Uterus (tissue), 3 donors: ENCODE measurements at regions not wholly inside any gene's neighbourhood (a gene's known extent, or its start where the extent isn't known, plus 50 kb on each side); places are given as distances from the start of the nearest gene placed in this dataset.

Experiments
- DNase-seq, 2 donors: peaks; one replicate each; pipeline ENCODE4 v3.0.0-alpha.2; 2019 to 2020
- H3K27ac ChIP-seq, 2 donors: fragments of 200-600 bp; sonication (generic); 1 replicate in 1 of 2; 2 replicates in 1 of 2; pipeline ENCODE4 v1.5.1; 2016 to 2018
- H3K27me3 ChIP-seq, 2 donors: fragments of 200-600 bp; sonication (generic); one replicate each; pipeline ENCODE4 v1.5.1; 2018 to 2019; ENCODE audit warnings: control low read depth in 1 of 2
- H3K36me3 ChIP-seq, 2 donors: fragments of 200-600 bp; sonication (generic); one replicate each; pipeline ENCODE4 v1.5.1; 2019; ENCODE audit warnings: control low read depth in 1 of 2
- H3K4me1 ChIP-seq, 2 donors: fragments of 200-600 bp; sonication (generic); one replicate each; pipeline ENCODE4 v1.5.1; 2018 to 2019; ENCODE audit warnings: control low read depth in 1 of 2
- H3K4me3 ChIP-seq, 2 donors: fragments of 200-600 bp; sonication (generic); 1 replicate in 1 of 2; 2 replicates in 1 of 2; pipeline ENCODE4 v1.5.1; 2018 to 2019; ENCODE audit warnings: mild to moderate bottlenecking in 1 of 2
- H3K9me3 ChIP-seq, 2 donors: fragments of 200-600 bp; sonication (generic); one replicate each; pipeline ENCODE4 v1.5.1; 2019; ENCODE audit warnings: control low read depth in 1 of 2
- POLR2A ChIP-seq, 2 donors: fragments of 450-650 bp; IDR thresholded peaks; one replicate each; pipeline ENCODE4 v1.6.1; 2016; ENCODE audit warnings: antibody characterized with exemption in 2 of 2, mild to moderate bottlenecking in 1 of 2, moderate library complexity in 1 of 2
- intact Hi-C: fragments of 100-400 bp; cut with DNase I; formaldehyde crosslinking; loops from one replicate; pipeline ENCODE4 v1.15.1; 2023; ENCODE audit warnings: low total_unique reads
- TF ChIP-seq, protein P1 (sequence below), 4 experiments: fragments of 200-600 bp in 2 of 4; fragments of 450-650 bp in 2 of 4; sonication (generic) in 2 of 4; IDR thresholded peaks; one replicate each; pipeline ENCODE4 v1.5.1; 2016 to 2019; ENCODE audit warnings: antibody characterized with exemption in 4 of 4, mild to moderate bottlenecking in 2 of 4, moderate library complexity in 1 of 4
- donor health status: DM: yes; HTN: yes; CAD: no.

DNA sequence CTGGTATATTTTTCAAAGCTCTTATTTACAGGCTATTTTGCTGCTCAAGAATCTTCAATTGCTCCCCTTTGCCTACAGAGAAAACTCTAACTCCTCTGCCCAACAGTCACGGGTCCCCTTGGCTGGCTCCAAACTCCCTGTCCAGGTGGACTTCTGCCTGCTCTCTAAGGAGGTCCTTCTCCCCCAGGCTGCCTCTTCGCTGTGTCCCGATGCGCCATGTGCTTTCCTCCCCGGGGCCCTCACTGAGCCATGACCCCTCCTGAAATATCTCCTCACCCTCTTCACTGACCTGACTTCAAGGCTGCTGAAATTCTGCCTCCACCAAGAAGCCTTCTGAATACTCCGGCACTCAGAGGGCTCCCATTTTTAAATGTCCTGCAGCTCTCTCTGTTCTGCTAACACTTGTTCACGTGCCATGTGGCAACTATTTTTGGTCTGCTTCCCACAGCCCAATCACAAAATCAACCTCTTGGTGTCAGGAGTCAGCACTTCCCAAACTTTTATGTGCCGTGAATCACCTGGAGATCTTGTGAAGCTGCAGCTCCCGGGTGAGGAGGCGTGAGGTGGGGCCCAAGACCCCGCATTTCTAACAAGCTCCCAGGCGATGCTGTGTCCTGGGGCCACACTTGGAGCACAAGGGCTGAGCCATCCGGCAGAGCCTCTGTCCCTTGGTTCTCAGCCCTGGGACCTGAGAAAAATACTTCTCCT lies 85.7 kb upstream of the COL13A1 start:
- Histone ChIP-seq H3K9me3 (no peaks in the 10 kb centered on the region), H3K27me3 (no peaks in the 10 kb centered on the region), H3K4me3 (no peak overlapping the region), H3K27ac (no peak overlapping the region), H3K4me1 (no peaks in the 10 kb centered on the region), H3K36me3 (no peaks in the 10 kb centered on the region)
- intact Hi-C loops: no loop called here
- DNase-seq: no peak
- TF ChIP-seq, protein P1, sequence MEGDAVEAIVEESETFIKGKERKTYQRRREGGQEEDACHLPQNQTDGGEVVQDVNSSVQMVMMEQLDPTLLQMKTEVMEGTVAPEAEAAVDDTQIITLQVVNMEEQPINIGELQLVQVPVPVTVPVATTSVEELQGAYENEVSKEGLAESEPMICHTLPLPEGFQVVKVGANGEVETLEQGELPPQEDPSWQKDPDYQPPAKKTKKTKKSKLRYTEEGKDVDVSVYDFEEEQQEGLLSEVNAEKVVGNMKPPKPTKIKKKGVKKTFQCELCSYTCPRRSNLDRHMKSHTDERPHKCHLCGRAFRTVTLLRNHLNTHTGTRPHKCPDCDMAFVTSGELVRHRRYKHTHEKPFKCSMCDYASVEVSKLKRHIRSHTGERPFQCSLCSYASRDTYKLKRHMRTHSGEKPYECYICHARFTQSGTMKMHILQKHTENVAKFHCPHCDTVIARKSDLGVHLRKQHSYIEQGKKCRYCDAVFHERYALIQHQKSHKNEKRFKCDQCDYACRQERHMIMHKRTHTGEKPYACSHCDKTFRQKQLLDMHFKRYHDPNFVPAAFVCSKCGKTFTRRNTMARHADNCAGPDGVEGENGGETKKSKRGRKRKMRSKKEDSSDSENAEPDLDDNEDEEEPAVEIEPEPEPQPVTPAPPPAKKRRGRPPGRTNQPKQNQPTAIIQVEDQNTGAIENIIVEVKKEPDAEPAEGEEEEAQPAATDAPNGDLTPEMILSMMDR (IDR thresholded peaks at IDR 0.05): no peak
- no peak for TF ChIP-seq POLR2A (IDR thresholded peaks at IDR 0.05)

DNA sequence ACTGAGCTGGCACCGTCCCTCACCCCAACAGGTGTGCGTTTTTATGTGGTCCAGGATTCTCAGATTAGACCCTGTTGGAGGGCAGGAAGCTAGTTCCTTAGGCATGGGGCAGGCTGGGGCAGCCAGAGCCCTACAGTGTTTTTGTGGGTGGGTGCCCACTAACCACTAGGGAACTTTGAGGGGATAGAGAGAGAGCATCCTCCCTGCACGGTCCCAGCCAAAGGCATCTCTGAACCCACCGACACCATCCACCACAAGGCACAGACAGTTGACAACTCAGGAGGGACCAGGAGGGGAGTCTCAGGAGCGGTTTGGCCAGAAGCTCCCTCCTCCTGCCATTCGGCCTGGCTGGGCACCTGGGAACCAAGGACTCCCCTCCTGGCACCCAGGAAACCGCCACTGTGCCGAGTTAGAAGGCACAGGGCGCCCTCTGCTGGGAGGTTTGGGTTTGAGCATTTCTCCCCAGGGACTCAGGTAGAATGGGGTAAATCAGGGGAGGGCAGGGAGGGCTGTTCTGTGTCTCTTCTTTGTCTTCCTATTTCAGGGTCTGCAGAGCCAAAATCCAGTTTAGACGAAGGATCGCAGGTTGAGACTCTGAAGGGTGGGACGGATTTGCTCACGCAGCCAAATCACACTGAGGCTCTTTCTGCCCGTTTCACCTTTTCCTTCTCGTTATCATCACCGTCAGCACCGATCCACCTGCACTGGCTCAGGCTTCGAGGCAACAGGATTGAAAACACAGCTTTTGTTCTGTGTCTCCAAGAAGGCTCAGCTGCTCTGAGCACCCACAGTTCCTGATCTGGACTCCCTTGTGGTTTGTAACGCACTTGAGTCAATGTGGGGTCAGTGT lies 84.8 kb upstream of the COL13A1 start:
- Histone ChIP-seq H3K9me3 (no peaks in the 10 kb centered on the region), H3K27me3 (no peaks in the 10 kb centered on the region), H3K27ac (no peak overlapping the region), H3K4me3 (no peak overlapping the region), H3K36me3 (no peaks in the 10 kb centered on the region), H3K4me1 (no peaks in the 10 kb centered on the region)
- TF ChIP-seq, protein P1 (IDR thresholded peaks at IDR 0.05): peak; percentile 30 to 61 (median 58)
- no peak for TF ChIP-seq POLR2A (IDR thresholded peaks at IDR 0.05)
- no peak for DNase-seq
- intact Hi-C loops: no loop called here

DNA sequence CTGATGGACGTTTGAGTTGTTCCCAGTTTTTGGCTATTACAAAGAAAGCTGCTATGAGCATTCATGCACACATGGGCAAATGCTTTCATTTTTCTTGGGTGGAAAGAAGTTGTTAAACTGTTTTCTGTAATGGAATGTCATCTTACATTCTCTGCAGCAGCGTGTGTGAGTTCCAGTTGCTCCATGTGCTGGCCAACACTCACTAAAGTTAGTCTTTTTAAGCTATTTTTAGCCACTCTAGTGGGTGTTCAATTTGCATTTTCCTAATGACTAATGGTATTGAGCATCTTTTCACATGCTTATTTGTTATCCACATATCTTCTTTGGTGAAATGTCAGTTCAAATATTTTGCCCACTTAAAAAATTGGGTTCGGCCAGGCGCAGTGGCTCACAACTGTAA lies 82.8 kb upstream of the COL13A1 start:
- Histone ChIP-seq H3K27ac (no peak overlapping the region), H3K4me3 (no peak overlapping the region), H3K27me3 (no peaks in the 10 kb centered on the region), H3K36me3 (no peaks in the 10 kb centered on the region), H3K9me3 (no peaks in the 10 kb centered on the region), H3K4me1 (no peaks in the 10 kb centered on the region)
- DNase-seq: no peak
- no peak for TF ChIP-seq POLR2A (IDR thresholded peaks at IDR 0.05)
- TF ChIP-seq, protein P1 (IDR thresholded peaks at IDR 0.05): no peak
- intact Hi-C loops: no loop called here

DNA sequence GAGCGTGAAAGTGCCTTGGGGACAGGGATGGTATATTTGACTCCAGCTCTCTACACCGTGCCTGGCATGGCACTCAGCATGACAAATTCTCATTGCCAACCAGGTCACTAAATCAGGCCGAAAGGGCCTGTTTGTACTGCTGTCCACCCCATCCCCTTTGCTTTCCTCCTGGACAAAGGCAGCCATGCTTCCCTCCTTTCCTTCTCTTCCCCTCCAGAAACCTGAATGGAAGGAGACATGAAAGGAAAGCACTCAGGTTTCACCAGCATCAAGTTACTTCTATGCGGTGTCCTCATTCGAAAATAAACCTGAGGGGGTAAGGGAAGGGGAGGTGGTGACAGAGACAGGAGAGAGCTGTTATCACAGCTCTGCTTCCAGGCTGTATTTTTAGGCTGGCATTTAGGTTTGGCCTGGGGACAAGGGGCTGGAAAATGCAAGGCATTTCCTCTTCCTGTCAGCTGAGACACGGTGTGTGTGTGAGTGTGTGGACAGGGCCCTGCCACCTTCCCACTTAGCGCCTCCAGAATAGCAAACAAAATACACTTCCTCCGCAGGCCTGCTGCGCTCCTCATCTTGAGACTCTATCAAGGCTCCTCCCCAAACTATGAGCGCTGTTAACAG lies 79.9 kb upstream of the COL13A1 start:
- Histone ChIP-seq H3K27me3 (no peaks in the 10 kb centered on the region), H3K9me3 (no peaks in the 10 kb centered on the region), H3K4me3 (no peak overlapping the region), H3K36me3 (no peaks in the 10 kb centered on the region), H3K4me1 (no peaks in the 10 kb centered on the region), H3K27ac (no peak overlapping the region)
- intact Hi-C loops: no loop called here
- TF ChIP-seq, protein P1 (IDR thresholded peaks at IDR 0.05): no peak
- no peak for TF ChIP-seq POLR2A (IDR thresholded peaks at IDR 0.05)
- DNase-seq: no peak

DNA sequence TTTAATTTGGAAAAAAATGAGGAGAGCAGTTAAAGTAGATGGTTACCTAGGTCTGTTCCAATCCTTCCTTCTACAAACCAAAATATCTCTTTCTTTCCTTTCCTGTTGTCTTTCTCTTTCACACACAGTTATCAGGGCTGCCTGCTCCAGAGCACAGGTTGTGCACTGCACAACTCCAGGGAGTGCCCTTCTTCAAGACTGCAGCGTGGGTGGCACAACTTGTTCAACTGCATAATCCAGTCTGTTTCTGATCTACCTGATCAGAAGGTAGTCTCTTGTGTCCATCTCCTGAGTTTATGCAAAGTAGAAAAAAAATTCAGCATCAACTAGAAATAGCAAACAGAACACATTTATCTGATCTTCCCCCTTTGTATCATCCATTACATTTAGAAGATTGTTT lies 78.1 kb upstream of the COL13A1 start:
- Histone ChIP-seq H3K27me3 (no peaks in the 10 kb centered on the region), H3K4me1 (no peaks in the 10 kb centered on the region), H3K4me3 (no peak overlapping the region), H3K9me3 (no peaks in the 10 kb centered on the region), H3K36me3 (no peaks in the 10 kb centered on the region), H3K27ac (no peak overlapping the region)
- no peak for DNase-seq
- intact Hi-C loops: no loop called here
- TF ChIP-seq, protein P1 (IDR thresholded peaks at IDR 0.05): no peak
- no peak for TF ChIP-seq POLR2A (IDR thresholded peaks at IDR 0.05)
